PFSK-1 (cell line): ENCODE measurements at regions not wholly inside any gene's neighbourhood (a gene's known extent, or its start where the extent isn't known, plus 50 kb on each side); places are given as distances from the start of the nearest gene placed in this dataset.

Experiments used
- FOXP2 ChIP-seq: optimal IDR thresholded peaks from 2 replicates; pipeline ENCODE3; 2011; ENCODE audit warnings: borderline replicate concordance, control low read depth, inconsistent platforms; ENCODE audit not compliant: insufficient read depth; ENCODE audit errors: extremely low read length, extremely low read depth
- POLR2AphosphoS5 ChIP-seq: IDR thresholded peaks from 2 replicates; pipeline ENCODE4 v1.6.1; 2012; ENCODE audit warnings: low read depth, mild to moderate bottlenecking, control low read depth, low read length, moderate library complexity
- REST ChIP-seq, 2 experiments: IDR thresholded peaks; 2 replicates each; pipeline versions ENCODE4 v1.6.1 to v1.8.0; 2011 to 2012; ENCODE audit warnings: low read depth in 2 of 2, low read length in 2 of 2, control low read depth in 1 of 2, inconsistent platforms in 1 of 2, mild to moderate bottlenecking in 1 of 2, moderate library complexity in 1 of 2; ENCODE audit not compliant: insufficient read depth in 1 of 2
- SIN3A ChIP-seq: IDR thresholded peaks from 2 replicates; pipeline ENCODE4 v1.6.1; 2012; ENCODE audit warnings: mild to moderate bottlenecking, low read length, moderate library complexity, borderline replicate concordance; ENCODE audit not compliant: insufficient read depth
- TAF1 ChIP-seq: IDR thresholded peaks from 2 replicates; pipeline ENCODE4 v1.6.1; 2012; ENCODE audit warnings: low read length, control low read depth, borderline replicate concordance; ENCODE audit not compliant: insufficient read depth

GRCh38 chr5:115432691-115433090 is 111.9 kb downstream of the FEM1C start:
- TF ChIP-seq REST (IDR thresholded peaks at IDR 0.05; ENCODE audit: insufficient read depth in 1 of 2, low read depth in 2 of 2, low read length in 2 of 2) = no peak
- TF ChIP-seq SIN3A = no peak
- no peak for TF ChIP-seq POLR2AphosphoS5
- no peak for TF ChIP-seq TAF1
- TF ChIP-seq FOXP2 = no peak

- TF ChIP-seq SIN3A = no peak
- TF ChIP-seq TAF1 = no peak
- TF ChIP-seq REST (IDR thresholded peaks at IDR 0.05; ENCODE audit: insufficient read depth in 1 of 2, low read depth in 2 of 2, low read length in 2 of 2) = no peak
- TF ChIP-seq POLR2AphosphoS5 = no peak
- TF ChIP-seq FOXP2 = no peak
Measured at GRCh38 chr5:115431116-115431515, 113.5 kb downstream of the FEM1C start.

GRCh38 chr5:115430374-115430773 is 114.2 kb downstream of the FEM1C start:
- no peak for TF ChIP-seq REST (IDR thresholded peaks at IDR 0.05; ENCODE audit: insufficient read depth in 1 of 2, low read depth in 2 of 2, low read length in 2 of 2)
- no peak for TF ChIP-seq POLR2AphosphoS5
- no peak for TF ChIP-seq TAF1
- TF ChIP-seq SIN3A = no peak
- TF ChIP-seq FOXP2 = no peak

GRCh38 chr5:115429345-115429940 is 115.1 kb downstream of the FEM1C start:
- TF ChIP-seq TAF1 = no peak
- TF ChIP-seq FOXP2 = no peak
- no peak for TF ChIP-seq POLR2AphosphoS5
- TF ChIP-seq SIN3A = no peak
- no peak for TF ChIP-seq REST (IDR thresholded peaks at IDR 0.05; ENCODE audit: insufficient read depth in 1 of 2, low read depth in 2 of 2, low read length in 2 of 2)

GRCh38 chr5:115428676-115429075 is 115.9 kb downstream of the FEM1C start:
- TF ChIP-seq FOXP2 = no peak
- TF ChIP-seq POLR2AphosphoS5 = no peak
- no peak for TF ChIP-seq REST (IDR thresholded peaks at IDR 0.05; ENCODE audit: insufficient read depth in 1 of 2, low read depth in 2 of 2, low read length in 2 of 2)
- TF ChIP-seq SIN3A = no peak
- no peak for TF ChIP-seq TAF1
